ENCODE measurements at regions not wholly inside any gene's neighbourhood (a gene's known extent, or its start where the extent isn't known, plus 50 kb on each side); places are given as distances from the start of the nearest gene placed in this dataset.

DNA sequence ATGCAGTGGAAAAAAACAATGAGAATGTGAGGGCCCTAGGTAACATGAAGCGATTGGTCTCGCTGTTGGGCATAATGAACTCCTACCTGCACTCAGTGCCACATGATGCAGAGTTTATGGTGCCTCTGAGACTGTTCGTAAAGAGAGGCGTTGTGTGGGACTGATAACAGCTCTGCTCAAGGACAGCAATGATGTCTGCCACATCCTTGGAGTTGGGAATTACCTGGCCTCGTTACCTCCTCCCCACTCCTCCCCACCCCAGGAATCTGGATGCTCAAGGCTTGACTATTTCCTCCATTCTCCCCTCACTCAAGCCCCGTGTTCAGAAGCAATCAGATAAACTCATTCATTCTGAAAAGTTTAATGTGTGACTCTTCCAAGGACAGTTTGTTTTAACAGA, 148.0 kb upstream of the JADE1 start:
- no peaks in the 10 kb centered on the region for H3K36me3 ChIP-seq (ENCODE audit: control insufficient read depth in 2 of 2, extremely low read depth in 1 of 2, insufficient read depth in 2 of 2, low read length in 2 of 2)
- H4K20me1 ChIP-seq (ENCODE audit: control insufficient read depth, extremely low read depth, insufficient read depth, low read length): no peaks in the 10 kb centered on the region
- H3K4me3 ChIP-seq (ENCODE audit: control insufficient read depth in 2 of 3, extremely low read depth in 1 of 3, insufficient read depth in 2 of 3, low read depth in 1 of 3, low read length in 3 of 3): no peak overlapping the region
- no peaks in the 10 kb centered on the region for H3K4me1 ChIP-seq (ENCODE audit: control insufficient read depth, extremely low read depth, insufficient read depth, low read length)
- no peaks in the 10 kb centered on the region for H3K27me3 ChIP-seq (ENCODE audit: control insufficient read depth, extremely low read depth, insufficient read depth, low read length)
- H2AFZ ChIP-seq (ENCODE audit: control insufficient read depth, low read length): no peak overlapping the region
- no peak overlapping the region for H3K27ac ChIP-seq (ENCODE audit: control insufficient read depth, insufficient read depth, low read length)
- TF ChIP-seq, protein P1, sequence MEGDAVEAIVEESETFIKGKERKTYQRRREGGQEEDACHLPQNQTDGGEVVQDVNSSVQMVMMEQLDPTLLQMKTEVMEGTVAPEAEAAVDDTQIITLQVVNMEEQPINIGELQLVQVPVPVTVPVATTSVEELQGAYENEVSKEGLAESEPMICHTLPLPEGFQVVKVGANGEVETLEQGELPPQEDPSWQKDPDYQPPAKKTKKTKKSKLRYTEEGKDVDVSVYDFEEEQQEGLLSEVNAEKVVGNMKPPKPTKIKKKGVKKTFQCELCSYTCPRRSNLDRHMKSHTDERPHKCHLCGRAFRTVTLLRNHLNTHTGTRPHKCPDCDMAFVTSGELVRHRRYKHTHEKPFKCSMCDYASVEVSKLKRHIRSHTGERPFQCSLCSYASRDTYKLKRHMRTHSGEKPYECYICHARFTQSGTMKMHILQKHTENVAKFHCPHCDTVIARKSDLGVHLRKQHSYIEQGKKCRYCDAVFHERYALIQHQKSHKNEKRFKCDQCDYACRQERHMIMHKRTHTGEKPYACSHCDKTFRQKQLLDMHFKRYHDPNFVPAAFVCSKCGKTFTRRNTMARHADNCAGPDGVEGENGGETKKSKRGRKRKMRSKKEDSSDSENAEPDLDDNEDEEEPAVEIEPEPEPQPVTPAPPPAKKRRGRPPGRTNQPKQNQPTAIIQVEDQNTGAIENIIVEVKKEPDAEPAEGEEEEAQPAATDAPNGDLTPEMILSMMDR (optimal IDR thresholded peaks at IDR 0.05 in 1 of 3, IDR thresholded peaks at IDR 0.05 in 1 of 3, conservative IDR thresholded peaks at IDR 0.05 in 1 of 3; ENCODE audit: extremely low read depth in 1 of 3, insufficient read depth in 2 of 3, low read length in 3 of 3): no peak
- TF ChIP-seq EZH2 (IDR thresholded peaks at IDR 0.05; ENCODE audit: low read length): no peak
- H3K9ac ChIP-seq (ENCODE audit: control insufficient read depth, extremely low read depth, insufficient read depth, low read length): no peak overlapping the region
- dilution Hi-C loops (cut with MboI; ENCODE audit: extremely low pct_ligation_motif_present, low sequenced_read_pairs): no loop called here
- no peaks in the 10 kb centered on the region for H3K9me3 ChIP-seq (ENCODE audit: control insufficient read depth, low read depth, low read length)
- H3K4me2 ChIP-seq (ENCODE audit: control insufficient read depth, extremely low read depth, insufficient read depth, low read depth, low read length): no peak overlapping the region
- DNase-seq (ENCODE audit: low read depth, low spot score) (no peak), FAIRE-seq (no peak)
- H3K9me1 ChIP-seq (ENCODE audit: control insufficient read depth, extremely low read depth, insufficient read depth, low read length): no peaks in the 10 kb centered on the region
- H3K79me2 ChIP-seq (ENCODE audit: control insufficient read depth, insufficient read depth, low read length): no peaks in the 10 kb centered on the region

GRCh38 chr4:128660361-128661215, 148.9 kb upstream of the JADE1 start:
- Histone ChIP-seq H2AFZ (ENCODE audit: control insufficient read depth, low read length) (no peak overlapping the region), H3K4me2 (ENCODE audit: control insufficient read depth, extremely low read depth, insufficient read depth, low read depth, low read length) (no peak overlapping the region), H3K79me2 (ENCODE audit: control insufficient read depth, insufficient read depth, low read length) (no peaks in the 10 kb centered on the region), H3K27me3 (ENCODE audit: control insufficient read depth, extremely low read depth, insufficient read depth, low read length) (no peaks in the 10 kb centered on the region), H3K36me3 (ENCODE audit: control insufficient read depth in 2 of 2, extremely low read depth in 1 of 2, insufficient read depth in 2 of 2, low read length in 2 of 2) (no peaks in the 10 kb centered on the region), H3K9ac (ENCODE audit: control insufficient read depth, extremely low read depth, insufficient read depth, low read length) (no peak overlapping the region), H3K9me1 (ENCODE audit: control insufficient read depth, extremely low read depth, insufficient read depth, low read length) (no peaks in the 10 kb centered on the region), H3K4me1 (ENCODE audit: control insufficient read depth, extremely low read depth, insufficient read depth, low read length) (no peaks in the 10 kb centered on the region), H4K20me1 (ENCODE audit: control insufficient read depth, extremely low read depth, insufficient read depth, low read length) (no peaks in the 10 kb centered on the region), H3K4me3 (ENCODE audit: control insufficient read depth in 2 of 3, extremely low read depth in 1 of 3, insufficient read depth in 2 of 3, low read depth in 1 of 3, low read length in 3 of 3) (no peak overlapping the region), H3K27ac (ENCODE audit: control insufficient read depth, insufficient read depth, low read length) (no peak overlapping the region), H3K9me3 (ENCODE audit: control insufficient read depth, low read depth, low read length) (no peaks in the 10 kb centered on the region)
- FAIRE-seq (no peak), DNase-seq (ENCODE audit: low read depth, low spot score) (no peak)
- TF ChIP-seq, protein P1 (optimal IDR thresholded peaks at IDR 0.05 in 1 of 3, IDR thresholded peaks at IDR 0.05 in 1 of 3, conservative IDR thresholded peaks at IDR 0.05 in 1 of 3; ENCODE audit: extremely low read depth in 1 of 3, insufficient read depth in 2 of 3, low read length in 3 of 3): no peak
- TF ChIP-seq EZH2 (IDR thresholded peaks at IDR 0.05; ENCODE audit: low read length): no peak
- dilution Hi-C loops (cut with MboI; ENCODE audit: extremely low pct_ligation_motif_present, low sequenced_read_pairs): no loop called here

All from keratinocyte (primary cell).